GM21786 (cell line): ENCODE measurements at regions not wholly inside any gene's neighbourhood (a gene's known extent, or its start where the extent isn't known, plus 50 kb on each side); places are given as distances from the start of the nearest gene placed in this dataset.
"Not testable (repeated sequence)": the region's sequence is repeated elsewhere in the genome, so short reads cannot be mapped to it uniquely, and the experiment has no call there.

Experiments
- ATAC-seq: cut with Tn5 transposase; IDR thresholded peaks from one replicate; pipeline ENCODE4 v1.9.1; 2021; ENCODE audit not compliant: unreplicated experiment

- ATAC-seq, result no peak
Observed at GRCh38 chr9:26669701-26670670, 222.6 kb downstream of the CAAP1 start.

- no peak for ATAC-seq
Observed at GRCh38 chr9:26667882-26668281, 224.7 kb downstream of the CAAP1 start.

- ATAC-seq, result no peak
Observed at GRCh38 chr9:26665666-26666065, 226.9 kb downstream of the CAAP1 start.

- not testable (repeated sequence) for ATAC-seq
Observed at GRCh38 chr9:26664087-26664773, 228.4 kb downstream of the CAAP1 start.

- ATAC-seq, result no peak
Observed at GRCh38 chr9:26662476-26662875, 230.1 kb downstream of the CAAP1 start.

- ATAC-seq, result no peak
Observed at GRCh38 chr9:26658476-26658875, 234.1 kb downstream of the CAAP1 start.

- no peak for ATAC-seq
Observed at GRCh38 chr9:26657958-26658357, 234.6 kb downstream of the CAAP1 start.

GRCh38 chr9:26656003-26656870 is 236.4 kb downstream of the CAAP1 start:
- no peak for ATAC-seq

GRCh38 chr9:26655166-26655565 is 237.4 kb downstream of the CAAP1 start:
- no peak for ATAC-seq

GRCh38 chr9:26650325-26650724 is 242.3 kb downstream of the CAAP1 start:
- ATAC-seq, result no peak

- ATAC-seq, result no peak
Observed at GRCh38 chr9:26643826-26644225, 248.8 kb downstream of the CAAP1 start.

GRCh38 chr9:26639761-26640160 is 252.8 kb downstream of the CAAP1 start:
- no peak for ATAC-seq

- no peak for ATAC-seq
Observed at GRCh38 chr9:26637101-26637500, 255.5 kb downstream of the CAAP1 start.

- ATAC-seq, result not testable (repeated sequence)
Observed at GRCh38 chr9:26613851-26614350, 278.7 kb downstream of the CAAP1 start.

- no peak for ATAC-seq
Observed at GRCh38 chr9:26612211-26612610, 280.4 kb downstream of the CAAP1 start.

GRCh38 chr9:26606756-26607155 is 285.8 kb downstream of the CAAP1 start:
- ATAC-seq, result no peak

- no peak for ATAC-seq
Observed at GRCh38 chr9:26605367-26605766, 287.2 kb downstream of the CAAP1 start.

GRCh38 chr9:26604076-26604662 is 288.4 kb downstream of the CAAP1 start:
- ATAC-seq, result no peak

GRCh38 chr9:26603617-26604016 is 289.0 kb downstream of the CAAP1 start:
- no peak for ATAC-seq

GRCh38 chr9:26597542-26598149 is 295.0 kb downstream of the CAAP1 start:
- ATAC-seq, result no peak
